ENCODE measurements at regions not wholly inside any gene's neighbourhood (a gene's known extent, or its start where the extent isn't known, plus 50 kb on each side); places are given as distances from the start of the nearest gene placed in this dataset.
"Not testable (repeated sequence)": the region's sequence is repeated elsewhere in the genome, so short reads cannot be mapped to it uniquely, and the experiment has no call there.

GRCh38 chr2:89756616-89757015 lies 1065.1 kb downstream of the RPIA start:
- H3K36me3 ChIP-seq (ENCODE audit: insufficient read depth, low read length); H3K9me3 ChIP-seq (ENCODE audit: control insufficient read depth, insufficient read depth, low read length); H3K4me1 ChIP-seq (ENCODE audit: insufficient read depth, low read length); H3K9ac ChIP-seq (ENCODE audit: low read depth, low read length): not testable (repeated sequence)

- not testable (repeated sequence) for H3K4me1 ChIP-seq (ENCODE audit: insufficient read depth, low read length); H3K36me3 ChIP-seq (ENCODE audit: insufficient read depth, low read length); H3K9me3 ChIP-seq (ENCODE audit: control insufficient read depth, insufficient read depth, low read length); H3K9ac ChIP-seq (ENCODE audit: low read depth, low read length)
Measured at GRCh38 chr2:89758332-89759026, 1067.0 kb downstream of the RPIA start.

GRCh38 chr2:89760762-89761161 lies 1069.3 kb downstream of the RPIA start:
- not testable (repeated sequence) for H3K9me3 ChIP-seq (ENCODE audit: control insufficient read depth, insufficient read depth, low read length); H3K36me3 ChIP-seq (ENCODE audit: insufficient read depth, low read length); H3K4me1 ChIP-seq (ENCODE audit: insufficient read depth, low read length); H3K9ac ChIP-seq (ENCODE audit: low read depth, low read length)

GRCh38 chr2:89761171-89761570 lies 1069.7 kb downstream of the RPIA start:
- H3K4me1 ChIP-seq (ENCODE audit: insufficient read depth, low read length); H3K9ac ChIP-seq (ENCODE audit: low read depth, low read length); H3K36me3 ChIP-seq (ENCODE audit: insufficient read depth, low read length); H3K9me3 ChIP-seq (ENCODE audit: control insufficient read depth, insufficient read depth, low read length): not testable (repeated sequence)

- not testable (repeated sequence) for H3K9me3 ChIP-seq (ENCODE audit: control insufficient read depth, insufficient read depth, low read length); H3K36me3 ChIP-seq (ENCODE audit: insufficient read depth, low read length); H3K9ac ChIP-seq (ENCODE audit: low read depth, low read length)
Measured at GRCh38 chr2:89761863-89762262, 1070.4 kb downstream of the RPIA start.

GRCh38 chr2:89762461-89763253 lies 1071.2 kb downstream of the RPIA start:
- H3K9ac ChIP-seq (ENCODE audit: low read depth, low read length); H3K36me3 ChIP-seq (ENCODE audit: insufficient read depth, low read length); H3K4me1 ChIP-seq (ENCODE audit: insufficient read depth, low read length); H3K9me3 ChIP-seq (ENCODE audit: control insufficient read depth, insufficient read depth, low read length): not testable (repeated sequence)

More at GRCh38 chr2:89761863-89762262, 1070.4 kb downstream of the RPIA start:
- H3K4me1 ChIP-seq (ENCODE audit: insufficient read depth, low read length) = not testable (repeated sequence)

GRCh38 chr2:89763254-89763580 lies 1071.7 kb downstream of the RPIA start:
- no peaks in the 10 kb centered on the region for H3K9me3 ChIP-seq (ENCODE audit: control insufficient read depth, insufficient read depth, low read length)
- no peaks in the 10 kb centered on the region for H3K36me3 ChIP-seq (ENCODE audit: insufficient read depth, low read length)
- H3K9ac ChIP-seq (ENCODE audit: low read depth, low read length) = peak overlapping the region; percentile 6; the same call in 1 of the 2 replicates
- no peaks in the 10 kb centered on the region; the same call in 1 of the 2 replicates for H3K4me1 ChIP-seq (ENCODE audit: insufficient read depth, low read length)

GRCh38 chr2:89763581-89764485 lies 1072.4 kb downstream of the RPIA start:
- Histone ChIP-seq H3K9me3 (ENCODE audit: control insufficient read depth, insufficient read depth, low read length) (no peaks in the 10 kb centered on the region), H3K9ac (ENCODE audit: low read depth, low read length) (peak overlapping the region; percentile 6; the same call in 1 of the 2 replicates), H3K4me1 (ENCODE audit: insufficient read depth, low read length) (no peaks in the 10 kb centered on the region; the same call in 1 of the 2 replicates), H3K36me3 (ENCODE audit: insufficient read depth, low read length) (no peaks in the 10 kb centered on the region)

- H3K9ac ChIP-seq (ENCODE audit: low read depth, low read length); H3K4me1 ChIP-seq (ENCODE audit: insufficient read depth, low read length); H3K9me3 ChIP-seq (ENCODE audit: control insufficient read depth, insufficient read depth, low read length); H3K36me3 ChIP-seq (ENCODE audit: insufficient read depth, low read length): not testable (repeated sequence)
Measured at GRCh38 chr2:89764571-89765360, 1073.3 kb downstream of the RPIA start.

- H3K4me1 ChIP-seq (ENCODE audit: insufficient read depth, low read length); H3K9me3 ChIP-seq (ENCODE audit: control insufficient read depth, insufficient read depth, low read length); H3K9ac ChIP-seq (ENCODE audit: low read depth, low read length); H3K36me3 ChIP-seq (ENCODE audit: insufficient read depth, low read length): not testable (repeated sequence)
Measured at GRCh38 chr2:89765361-89765718, 1073.9 kb downstream of the RPIA start.

GRCh38 chr2:89766141-89766990 lies 1074.9 kb downstream of the RPIA start:
- not testable (repeated sequence) for H3K36me3 ChIP-seq (ENCODE audit: insufficient read depth, low read length); H3K9ac ChIP-seq (ENCODE audit: low read depth, low read length); H3K4me1 ChIP-seq (ENCODE audit: insufficient read depth, low read length); H3K9me3 ChIP-seq (ENCODE audit: control insufficient read depth, insufficient read depth, low read length)

- not testable (repeated sequence) for H3K36me3 ChIP-seq (ENCODE audit: insufficient read depth, low read length); H3K4me1 ChIP-seq (ENCODE audit: insufficient read depth, low read length); H3K9me3 ChIP-seq (ENCODE audit: control insufficient read depth, insufficient read depth, low read length)
Measured at GRCh38 chr2:89767058-89767457, 1075.6 kb downstream of the RPIA start.

GRCh38 chr2:89767572-89768435 lies 1076.3 kb downstream of the RPIA start:
- H3K36me3 ChIP-seq (ENCODE audit: insufficient read depth, low read length) = no peaks in the 10 kb centered on the region
- no peaks in the 10 kb centered on the region; the same call in 1 of the 2 replicates for H3K4me1 ChIP-seq (ENCODE audit: insufficient read depth, low read length)
- no peak overlapping the region for H3K9ac ChIP-seq (ENCODE audit: low read depth, low read length)
- H3K9me3 ChIP-seq (ENCODE audit: control insufficient read depth, insufficient read depth, low read length) = no peaks in the 10 kb centered on the region

More at GRCh38 chr2:89767058-89767457, 1075.6 kb downstream of the RPIA start:
- not testable (repeated sequence) for H3K9ac ChIP-seq (ENCODE audit: low read depth, low read length)
